ENCODE measurements at regions not wholly inside any gene's neighbourhood (a gene's known extent, or its start where the extent isn't known, plus 50 kb on each side); places are given as distances from the start of the nearest gene placed in this dataset.

GRCh38 chr2:144131042-144131441, 388.9 kb downstream of the ZEB2 start:
- no peak for DNase-seq (ENCODE audit: extremely low read depth, low read depth)
- TF ChIP-seq CTCF (IDR thresholded peaks at IDR 0.05; ENCODE audit: low read depth, low read length, missing control alignments): no peak
- no peak overlapping the region for H3K4me3 ChIP-seq (replicated peaks; ENCODE audit: low read depth, low read length)

- H3K4me3 ChIP-seq (replicated peaks; ENCODE audit: low read depth, low read length): no peak overlapping the region
- DNase-seq (ENCODE audit: extremely low read depth, low read depth): no peak
- no peak for TF ChIP-seq CTCF (IDR thresholded peaks at IDR 0.05; ENCODE audit: low read depth, low read length, missing control alignments)
Measured at GRCh38 chr2:144130551-144130950, 389.4 kb downstream of the ZEB2 start.

GRCh38 chr2:144128130-144128746, 391.7 kb downstream of the ZEB2 start:
- no peak for TF ChIP-seq CTCF (IDR thresholded peaks at IDR 0.05; ENCODE audit: low read depth, low read length, missing control alignments)
- DNase-seq (ENCODE audit: extremely low read depth, low read depth): no peak
- no peak overlapping the region for H3K4me3 ChIP-seq (replicated peaks; ENCODE audit: low read depth, low read length)

GRCh38 chr2:144127693-144128092, 392.2 kb downstream of the ZEB2 start:
- no peak for DNase-seq (ENCODE audit: extremely low read depth, low read depth)
- TF ChIP-seq CTCF (IDR thresholded peaks at IDR 0.05; ENCODE audit: low read depth, low read length, missing control alignments): no peak
- H3K4me3 ChIP-seq (replicated peaks; ENCODE audit: low read depth, low read length): no peak overlapping the region

- DNase-seq (ENCODE audit: extremely low read depth, low read depth): no peak
- no peak for TF ChIP-seq CTCF (IDR thresholded peaks at IDR 0.05; ENCODE audit: low read depth, low read length, missing control alignments)
Measured at GRCh38 chr2:144126302-144126701, 393.6 kb downstream of the ZEB2 start.

GRCh38 chr2:144125751-144126150, 394.2 kb downstream of the ZEB2 start:
- no peak for TF ChIP-seq CTCF (IDR thresholded peaks at IDR 0.05; ENCODE audit: low read depth, low read length, missing control alignments)

More at GRCh38 chr2:144126302-144126701, 393.6 kb downstream of the ZEB2 start:
- no peak overlapping the region for H3K4me3 ChIP-seq (replicated peaks; ENCODE audit: low read depth, low read length)

GRCh38 chr2:144124882-144125281, 395.0 kb downstream of the ZEB2 start:
- no peak for DNase-seq (ENCODE audit: extremely low read depth, low read depth)
- TF ChIP-seq CTCF (IDR thresholded peaks at IDR 0.05; ENCODE audit: low read depth, low read length, missing control alignments): no peak
- no peak overlapping the region for H3K4me3 ChIP-seq (replicated peaks; ENCODE audit: low read depth, low read length)

More at GRCh38 chr2:144125751-144126150, 394.2 kb downstream of the ZEB2 start:
- no peak overlapping the region for H3K4me3 ChIP-seq (replicated peaks; ENCODE audit: low read depth, low read length)
- no peak for DNase-seq (ENCODE audit: extremely low read depth, low read depth)
